HK-2 (cell line): ENCODE measurements at regions not wholly inside any gene's neighbourhood (a gene's known extent, or its start where the extent isn't known, plus 50 kb on each side); places are given as distances from the start of the nearest gene placed in this dataset.

Source experiments
- DNase-seq: peaks from one replicate; pipeline ENCODE4 v3.0.0-alpha.2; 2018; ENCODE audit not compliant: unreplicated experiment

GRCh38 chr13:99646866-99647595, 145.8 kb downstream of the TM9SF2 start:
- no peak for DNase-seq

DNA sequence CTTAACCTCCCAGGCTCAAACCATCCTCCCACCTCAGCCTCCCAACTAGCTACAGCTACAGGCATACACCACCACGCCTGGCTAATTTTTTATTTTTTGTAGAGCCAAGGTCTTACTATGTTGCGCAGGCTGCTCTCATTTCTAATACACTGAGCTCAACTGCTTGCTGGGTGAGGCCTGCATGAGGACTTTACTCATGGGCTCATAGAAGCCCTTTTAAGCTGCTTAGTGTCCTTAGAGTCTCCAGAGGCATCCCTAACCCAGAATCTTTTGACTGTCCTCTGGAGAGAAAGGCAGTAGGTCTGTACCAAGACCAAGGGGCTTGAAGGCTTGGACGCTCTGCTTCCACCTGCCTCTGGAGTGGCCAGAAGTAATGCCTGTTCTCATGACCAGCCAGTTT, 141.6 kb downstream of the TM9SF2 start:
- no peak for DNase-seq

GRCh38 chr13:99642006-99642405, 140.7 kb downstream of the TM9SF2 start:
- DNase-seq: no peak

DNA sequence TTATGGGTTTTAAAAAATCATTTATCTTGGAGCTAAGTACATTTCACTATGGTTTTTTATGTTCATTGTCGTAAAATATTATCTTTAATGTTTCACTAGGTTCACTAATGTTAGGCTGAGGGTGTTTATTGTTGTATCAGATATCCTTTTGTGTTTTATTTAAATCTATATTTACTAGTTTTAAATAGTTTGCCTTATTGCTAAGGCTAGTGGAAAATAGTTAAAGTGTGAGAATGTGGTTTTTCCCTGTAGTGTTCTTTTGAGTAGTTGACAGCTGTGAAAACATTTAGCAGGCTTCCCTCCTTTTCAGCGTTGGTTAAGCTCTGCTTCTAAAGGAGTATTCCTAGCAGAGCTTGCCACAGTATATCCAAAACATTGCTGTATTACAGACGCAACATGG, 139.0 kb downstream of the TM9SF2 start:
- DNase-seq: no peak

GRCh38 chr13:99639126-99639525, 137.9 kb downstream of the TM9SF2 start:
- no peak for DNase-seq

GRCh38 chr13:99636728-99637353, 135.6 kb downstream of the TM9SF2 start:
- no peak for DNase-seq

GRCh38 chr13:99636306-99636705, 135.0 kb downstream of the TM9SF2 start:
- DNase-seq: no peak

GRCh38 chr13:99634672-99635071, 133.4 kb downstream of the TM9SF2 start:
- DNase-seq: no peak

DNA sequence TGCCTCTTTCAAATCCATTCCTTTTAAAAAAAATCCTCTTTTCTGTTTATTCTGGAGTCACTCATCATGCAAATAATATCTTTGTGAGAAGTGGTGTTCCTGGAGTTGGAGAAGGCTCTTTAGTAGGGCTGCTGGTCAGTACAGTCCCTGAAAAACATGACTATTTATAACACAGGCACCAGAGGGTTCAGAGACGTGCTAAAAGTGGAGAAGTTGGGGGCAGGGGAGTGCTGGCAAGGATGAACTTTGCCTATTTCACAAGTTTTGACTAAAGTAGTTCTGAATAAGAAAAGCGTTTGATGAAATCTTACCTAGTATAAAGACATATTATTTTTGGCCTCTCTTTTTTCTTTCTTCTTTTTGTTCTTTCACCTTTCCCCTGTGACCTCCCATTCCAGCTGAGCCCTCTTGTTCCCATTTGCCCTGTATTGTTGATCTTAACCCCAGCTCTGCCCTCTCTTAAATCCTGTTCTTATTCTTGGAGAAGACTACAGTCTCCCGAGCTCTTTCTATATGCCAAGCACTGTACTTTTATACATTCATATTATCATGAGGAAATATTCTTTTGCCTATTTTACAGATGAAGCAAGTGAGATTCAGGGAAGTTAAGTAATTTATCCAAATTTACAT, 129.1 kb downstream of the TM9SF2 start:
- no peak for DNase-seq

GRCh38 chr13:99629641-99630040, 128.4 kb downstream of the TM9SF2 start:
- no peak for DNase-seq

DNA sequence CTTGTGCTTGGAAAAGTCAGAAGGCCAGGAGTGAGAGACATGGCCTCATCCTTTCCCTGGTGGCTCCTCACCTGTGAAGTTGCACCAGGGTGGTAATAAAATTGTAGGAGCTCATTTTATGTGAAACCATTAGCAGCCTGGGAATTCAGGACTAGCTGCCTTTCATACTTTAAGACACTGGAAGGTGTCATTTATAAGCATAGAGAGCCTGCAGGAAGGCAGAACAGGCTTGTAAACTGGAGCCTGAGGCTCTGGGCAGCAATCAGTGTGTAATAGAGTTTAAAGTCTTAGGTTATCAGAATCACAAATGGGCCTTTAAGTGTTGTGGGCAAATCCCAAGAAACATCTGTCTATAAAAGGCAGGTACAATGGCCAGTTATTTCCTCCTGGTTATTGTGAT, 127.2 kb downstream of the TM9SF2 start:
- DNase-seq: no peak

DNA sequence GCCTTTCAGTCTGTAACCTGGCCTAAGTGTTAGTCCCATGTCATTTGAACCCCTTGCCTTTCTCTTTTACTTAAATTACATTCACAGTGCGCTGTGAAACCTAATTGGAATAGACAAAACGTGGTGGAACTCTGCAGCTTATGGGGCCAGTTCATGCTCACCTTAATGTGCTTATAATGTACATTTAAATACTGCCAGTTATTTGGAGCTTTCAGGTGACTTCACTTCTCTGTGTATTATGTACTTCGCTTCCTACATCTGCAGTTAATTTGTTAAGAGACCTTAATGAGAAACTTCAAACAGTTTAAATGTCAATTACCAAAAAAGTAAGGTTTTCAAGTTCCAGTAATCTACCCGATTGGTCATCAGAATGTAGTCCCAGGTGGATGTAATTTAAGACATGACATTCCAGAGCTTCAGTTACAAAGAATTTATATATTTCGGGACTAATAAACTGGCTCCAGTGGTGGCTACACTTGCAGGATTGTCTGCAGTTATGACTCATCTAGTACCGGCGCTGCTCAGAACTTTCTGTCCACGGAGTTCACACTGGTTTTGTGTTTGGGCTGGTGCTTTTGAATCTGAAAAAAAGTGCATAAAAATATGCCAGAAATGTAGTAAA, 125.3 kb downstream of the TM9SF2 start:
- DNase-seq: no peak

GRCh38 chr13:99624936-99625540, 123.8 kb downstream of the TM9SF2 start:
- no peak for DNase-seq

DNA sequence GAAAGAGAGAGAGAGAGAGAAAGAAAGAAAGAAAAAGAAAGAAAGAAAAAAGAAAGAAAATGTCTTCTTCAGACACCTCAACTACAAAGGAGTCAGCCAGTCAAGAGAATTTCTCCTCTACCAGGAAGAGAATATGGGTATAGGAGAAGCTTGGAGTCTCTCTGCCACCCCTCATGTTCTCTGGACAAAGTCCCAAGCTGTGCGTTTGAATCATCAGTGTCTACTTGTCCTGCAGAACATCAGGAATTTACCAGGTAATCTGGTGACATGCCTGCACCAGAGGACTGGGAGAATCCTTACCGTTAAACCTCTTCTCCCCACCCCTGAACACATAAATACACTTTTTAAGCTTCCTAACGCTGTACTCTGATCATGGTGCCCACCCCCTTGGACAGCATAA, 119.5 kb downstream of the TM9SF2 start:
- no peak for DNase-seq

DNA sequence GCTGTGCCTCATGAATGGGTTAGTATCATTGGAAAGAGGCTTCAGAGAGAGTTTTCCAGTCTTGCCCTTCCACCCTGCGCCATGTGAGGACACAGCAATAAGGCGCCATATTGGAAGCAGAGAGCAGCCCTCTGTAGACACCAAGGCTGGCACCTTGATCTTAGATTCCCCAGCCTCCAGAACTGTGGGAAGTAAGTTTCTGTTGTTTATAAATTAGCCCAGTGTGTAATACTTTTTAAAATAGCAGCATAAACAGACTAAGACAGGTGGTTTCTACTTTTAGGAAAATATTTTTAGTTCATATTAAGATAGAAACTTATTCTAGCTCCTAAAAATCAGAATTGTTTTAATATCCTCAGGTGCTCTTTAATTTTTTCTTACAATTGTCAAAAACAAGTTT, 117.9 kb downstream of the TM9SF2 start:
- no peak for DNase-seq

- DNase-seq: peak; percentile 33
Observed at GRCh38 chr13:99617474-99618255, 116.4 kb downstream of the TM9SF2 start.

DNA sequence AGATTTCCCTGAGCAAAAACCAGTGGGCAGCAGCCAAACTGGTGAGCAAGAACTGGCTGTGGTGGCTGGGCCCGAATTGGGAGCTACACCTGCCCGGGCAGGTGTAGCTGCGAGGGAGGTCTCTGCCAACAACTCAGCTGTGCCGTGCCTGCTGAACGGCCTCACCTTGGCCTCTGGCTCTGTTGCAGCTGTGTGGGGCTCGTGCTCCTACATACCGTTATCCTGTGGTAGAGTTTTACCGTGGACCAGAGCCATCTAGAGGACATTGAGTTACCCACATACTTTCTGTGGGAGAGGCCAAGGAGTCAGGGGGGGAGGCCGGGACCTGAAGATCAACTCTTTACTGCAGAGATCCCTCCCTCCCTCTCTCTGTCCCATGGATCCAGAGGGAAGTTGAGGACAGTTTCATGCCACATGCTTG, 113.2 kb downstream of the TM9SF2 start:
- DNase-seq: no peak
